Fibroblast of lung (primary cell): ENCODE measurements at regions not wholly inside any gene's neighbourhood (a gene's known extent, or its start where the extent isn't known, plus 50 kb on each side); places are given as distances from the start of the nearest gene placed in this dataset.

Experiments used
- DNase-seq, 2 donors: peaks; one replicate each; pipeline versions ENCODE4 v3.0.0 to v3.0.0-alpha.2; 2010; ENCODE audit warnings: low read depth in 2 of 2
- H2AFZ ChIP-seq: 2 replicates; pipeline ENCODE4 v1.5.1; 2012; ENCODE audit warnings: low read length, control low read depth, inconsistent platforms
- H3K27ac ChIP-seq: 2 replicates; pipeline ENCODE4 v1.5.1; 2011; ENCODE audit warnings: low read length, control low read depth; ENCODE audit not compliant: insufficient read depth
- H3K27me3 ChIP-seq: 2 replicates; pipeline ENCODE4 v1.5.1; 2011; ENCODE audit warnings: mild to moderate bottlenecking, low read length; ENCODE audit not compliant: control insufficient read depth, insufficient read depth
- H3K36me3 ChIP-seq: 2 replicates; pipeline ENCODE4 v1.5.1; 2011; ENCODE audit warnings: low read length; ENCODE audit not compliant: control insufficient read depth, insufficient read depth
- H3K4me1 ChIP-seq: 2 replicates; pipeline ENCODE4 v1.5.1; 2011; ENCODE audit warnings: low read length; ENCODE audit not compliant: control insufficient read depth, insufficient read depth; ENCODE audit errors: extremely low read depth
- H3K4me2 ChIP-seq: 2 replicates; pipeline ENCODE4 v1.5.1; 2011; ENCODE audit warnings: low read length, control low read depth; ENCODE audit not compliant: insufficient read depth; ENCODE audit errors: extremely low read depth
- H3K4me3 ChIP-seq, 4 experiments: fragments of 200-600 bp in 1 of 4; sonication (generic) in 1 of 4; replicated peaks in 1 of 4; 2 replicates each; pipeline ENCODE4 v1.5.1; 2011 to 2016; ENCODE audit warnings: low read length in 4 of 4, low read depth in 3 of 4, mild to moderate bottlenecking in 3 of 4, control low read depth in 2 of 4, inconsistent platforms in 1 of 4, mixed read lengths in 1 of 4; ENCODE audit not compliant: insufficient read depth in 1 of 4; ENCODE audit errors: control extremely low read depth in 1 of 4
- H3K79me2 ChIP-seq: 2 replicates; pipeline ENCODE4 v1.5.1; 2012; ENCODE audit warnings: mild to moderate bottlenecking, low read length, inconsistent platforms; ENCODE audit not compliant: control insufficient read depth, insufficient read depth
- H3K9ac ChIP-seq: 2 replicates; pipeline ENCODE4 v1.5.1; 2011; ENCODE audit warnings: mild to moderate bottlenecking, low read length, control low read depth; ENCODE audit not compliant: insufficient read depth
- H3K9me3 ChIP-seq: 2 replicates; pipeline ENCODE4 v1.5.1; 2012; ENCODE audit warnings: low read depth, low read length; ENCODE audit not compliant: control insufficient read depth, insufficient read depth
- H4K20me1 ChIP-seq: 2 replicates; pipeline ENCODE4 v1.5.1; 2011; ENCODE audit warnings: low read length; ENCODE audit not compliant: control insufficient read depth, insufficient read depth; ENCODE audit errors: extremely low read depth
- CTCF ChIP-seq, 2 donors: IDR thresholded peaks in 1 of 2; conservative IDR thresholded peaks in 1 of 2; 1 replicate in 1 of 2; 2 replicates in 1 of 2; pipeline ENCODE4 v1.5.1; 2011 to 2012; ENCODE audit warnings: low read length in 2 of 2, control low read depth in 1 of 2, inconsistent platforms in 1 of 2, low read depth in 1 of 2, mild to moderate bottlenecking in 1 of 2
- EZH2 ChIP-seq: IDR thresholded peaks from 2 replicates; pipeline ENCODE4 v1.5.1; 2012; ENCODE audit warnings: low read length, control low read depth, mild to moderate bottlenecking; ENCODE audit errors: missing control alignments

- no peak for TF ChIP-seq EZH2
- TF ChIP-seq CTCF (conservative IDR thresholded peaks at IDR 0.05 in 1 of 2, IDR thresholded peaks at IDR 0.05 in 1 of 2; ENCODE audit: low read depth in 1 of 2, low read length in 2 of 2) = no peak
- DNase-seq = no peak
- Histone ChIP-seq H3K9ac (no peak overlapping the region), H3K4me1 (no peaks in the 10 kb centered on the region), H3K27ac (no peak overlapping the region), H3K9me3 (peaks cover 3% of the 10 kb centered on the region), H4K20me1 (no peaks in the 10 kb centered on the region), H3K4me2 (no peak overlapping the region), H3K27me3 (no peaks in the 10 kb centered on the region), H3K4me3 (no peak overlapping the region), H3K36me3 (no peaks in the 10 kb centered on the region), H3K79me2 (no peaks in the 10 kb centered on the region), H2AFZ (no peak overlapping the region)
Observed at GRCh38 chr22:48798281-48799226, 1029.1 kb downstream of the BRD1 start.

GRCh38 chr22:48797731-48798130, 1029.9 kb downstream of the BRD1 start:
- Histone ChIP-seq H3K36me3 (no peaks in the 10 kb centered on the region), H3K9ac (no peak overlapping the region), H3K27me3 (no peaks in the 10 kb centered on the region), H2AFZ (no peak overlapping the region), H3K27ac (no peak overlapping the region), H3K9me3 (peaks cover 3% of the 10 kb centered on the region), H4K20me1 (no peaks in the 10 kb centered on the region), H3K4me2 (no peak overlapping the region), H3K4me1 (no peaks in the 10 kb centered on the region), H3K79me2 (no peaks in the 10 kb centered on the region), H3K4me3 (no peak overlapping the region)
- DNase-seq = no peak
- TF ChIP-seq EZH2 = no peak
- TF ChIP-seq CTCF (conservative IDR thresholded peaks at IDR 0.05 in 1 of 2, IDR thresholded peaks at IDR 0.05 in 1 of 2; ENCODE audit: low read depth in 1 of 2, low read length in 2 of 2) = no peak

GRCh38 chr22:48796310-48797015, 1031.2 kb downstream of the BRD1 start:
- Histone ChIP-seq H3K4me3 (no peak overlapping the region), H3K79me2 (no peaks in the 10 kb centered on the region), H3K4me2 (no peak overlapping the region), H3K9ac (no peak overlapping the region), H3K9me3 (peaks cover 3% of the 10 kb centered on the region), H2AFZ (no peak overlapping the region), H3K36me3 (no peaks in the 10 kb centered on the region), H4K20me1 (no peaks in the 10 kb centered on the region), H3K27me3 (no peaks in the 10 kb centered on the region), H3K4me1 (no peaks in the 10 kb centered on the region), H3K27ac (no peak overlapping the region)
- peak in 1 of 2 donors; percentile 4 for DNase-seq
- no peak for TF ChIP-seq EZH2
- TF ChIP-seq CTCF (conservative IDR thresholded peaks at IDR 0.05 in 1 of 2, IDR thresholded peaks at IDR 0.05 in 1 of 2; ENCODE audit: low read depth in 1 of 2, low read length in 2 of 2) = no peak
